OCI-LY7 (cell line): ENCODE measurements at regions not wholly inside any gene's neighbourhood (a gene's known extent, or its start where the extent isn't known, plus 50 kb on each side); places are given as distances from the start of the nearest gene placed in this dataset.

Experiments used
- BruUV-seq: library from RNA; stranded (reverse); fragments of 400-500 nt; replicated peaks from 2 replicates; lab custom pipeline; 2021; lab: Mats Ljungman, UMichigan
- CTCF ChIA-PET: fragments of 300-600 bp; sonication (Branson Sonifier 250); formaldehyde crosslinking; loops from one replicate; lab custom pipeline; 2022; ENCODE audit warnings: antibody characterized with exemption; ENCODE audit not compliant: unreplicated experiment; lab: Charles Lee
- POLR2A ChIA-PET: fragments of 300-600 bp; sonication (Branson Sonifier 250); formaldehyde crosslinking; loops from one replicate; lab custom pipeline; 2022; ENCODE audit warnings: antibody characterized with exemption; lab: Charles Lee
- DNase-seq: peaks from one replicate; pipeline ENCODE4 v3.0.0-alpha.2; 2015; ENCODE audit warnings: low spot score
- H2AFZ ChIP-seq: fragments of 200-600 bp; sonication (generic), shearing (Covaris generic); 2 replicates; pipeline ENCODE4 v1.6.1; 2014; ENCODE audit warnings: mild to moderate bottlenecking, antibody characterized with exemption, low read length, moderate library complexity
- H3K27ac ChIP-seq: fragments of 200-600 bp; sonication (generic); 2 replicates; pipeline ENCODE4 v1.5.1; 2014; ENCODE audit warnings: mixed run types, low read depth, mild to moderate bottlenecking, moderate library complexity, low read length, inconsistent platforms; ENCODE audit not compliant: poor library complexity, severe bottlenecking
- H3K36me3 ChIP-seq: fragments of 200-600 bp; sonication (generic); 2 replicates; pipeline ENCODE4 v1.6.1; 2014; ENCODE audit warnings: mild to moderate bottlenecking, antibody characterized with exemption, low read length, moderate library complexity, mixed read lengths; ENCODE audit not compliant: insufficient read depth
- H3K4me1 ChIP-seq: fragments of 200-600 bp; sonication (generic); 2 replicates; pipeline ENCODE4 v1.5.1; 2014; ENCODE audit warnings: mild to moderate bottlenecking, low read length; ENCODE audit not compliant: insufficient read depth, poor library complexity, severe bottlenecking
- H3K4me2 ChIP-seq: fragments of 200-600 bp; sonication (generic); 2 replicates; pipeline ENCODE4 v1.6.1; 2014; ENCODE audit warnings: mild to moderate bottlenecking, low read length
- H3K4me3 ChIP-seq: fragments of 200-600 bp; sonication (generic); 2 replicates; pipeline ENCODE4 v1.5.1; 2014; ENCODE audit warnings: mild to moderate bottlenecking, low read depth, low read length; ENCODE audit not compliant: poor library complexity, severe bottlenecking
- H3K79me2 ChIP-seq: fragments of 200-600 bp; sonication (generic); 2 replicates; pipeline ENCODE4 v1.6.1; 2016; ENCODE audit warnings: low read depth, mild to moderate bottlenecking, low read length, moderate library complexity, mixed read lengths; ENCODE audit not compliant: insufficient read depth
- H3K9me2 ChIP-seq: fragments of 200-600 bp; sonication (generic); 2 replicates; pipeline ENCODE4 v1.6.1; 2016; ENCODE audit warnings: mild to moderate bottlenecking, low read length, mixed read lengths; ENCODE audit not compliant: insufficient read depth
- H3K9me3 ChIP-seq: fragments of 200-600 bp; sonication (generic); 2 replicates; pipeline ENCODE4 v1.6.1; 2014; ENCODE audit warnings: mild to moderate bottlenecking, mixed run types, low read length, mixed read lengths
- H4K20me1 ChIP-seq: fragments of 200-600 bp; sonication (generic); 2 replicates; pipeline ENCODE4 v1.6.1; 2014; ENCODE audit warnings: mild to moderate bottlenecking, antibody characterized with exemption, low read length, moderate library complexity, mixed read lengths; ENCODE audit not compliant: insufficient read depth
- CTCF ChIP-seq: fragments of 200-600 bp; sonication (generic); conservative IDR thresholded peaks from 2 replicates; pipeline ENCODE4 v1.5.1; 2014; ENCODE audit warnings: mild to moderate bottlenecking, antibody characterized with exemption, low read length, moderate library complexity, mixed read lengths
- EZH2phosphoT487 ChIP-seq: fragments of 200-600 bp; sonication (generic); IDR thresholded peaks from 2 replicates; pipeline ENCODE4 v1.6.1; 2018; ENCODE audit warnings: low read depth, borderline replicate concordance, mild to moderate bottlenecking, mixed run types, antibody characterized with exemption, low read length, moderate library complexity, mixed read lengths
- intact Hi-C: fragments of 100-400 bp; cut with micrococcal nuclease; formaldehyde crosslinking; loops from one replicate; pipeline ENCODE4 v1.10.0; 2022; ENCODE audit not compliant: unreplicated experiment

- BruUV-seq = no TSS peak
- Histone ChIP-seq H4K20me1 (no peaks in the 10 kb centered on the region), H3K79me2 (no peaks in the 10 kb centered on the region), H3K9me2 (no peaks in the 10 kb centered on the region), H3K4me3 (no peak overlapping the region), H3K27ac (no peak overlapping the region), H3K9me3 (no peaks in the 10 kb centered on the region), H3K4me2 (no peak overlapping the region), H2AFZ (no peak overlapping the region), H3K36me3 (no peaks in the 10 kb centered on the region), H3K4me1 (no peaks in the 10 kb centered on the region)
- ChIA-PET POLR2A (no interaction called here), CTCF (no interaction called here)
- intact Hi-C loops = no loop called here
- no peak for DNase-seq
- no peak for TF ChIP-seq CTCF
- no peak for TF ChIP-seq EZH2phosphoT487
Measured at GRCh38 chr1:230516889-230517288, 90.8 kb upstream of the PGBD5 start.

- Histone ChIP-seq H2AFZ (no peak overlapping the region), H3K36me3 (no peaks in the 10 kb centered on the region), H3K9me3 (no peaks in the 10 kb centered on the region), H3K79me2 (no peaks in the 10 kb centered on the region), H3K27ac (no peak overlapping the region), H3K4me1 (no peaks in the 10 kb centered on the region), H3K4me3 (no peak overlapping the region), H4K20me1 (no peaks in the 10 kb centered on the region), H3K4me2 (no peak overlapping the region), H3K9me2 (no peaks in the 10 kb centered on the region)
- DNase-seq = no peak
- ChIA-PET CTCF (no interaction called here), POLR2A (no interaction called here)
- intact Hi-C loops = no loop called here
- TF ChIP-seq CTCF (no peak), EZH2phosphoT487 (no peak)
- no TSS peak for BruUV-seq
Measured at GRCh38 chr1:230515451-230516145, 89.5 kb upstream of the PGBD5 start.

GRCh38 chr1:230510496-230510895 lies 84.4 kb upstream of the PGBD5 start:
- CTCF ChIA-PET = no interaction called here
- no peak overlapping the region for H3K4me2 ChIP-seq

More at GRCh38 chr1:230510496-230510895, 84.4 kb upstream of the PGBD5 start:
- Histone ChIP-seq H3K4me1 (peaks cover 6% of the 10 kb centered on the region), H3K27ac (no peak overlapping the region), H3K9me2 (no peaks in the 10 kb centered on the region), H3K9me3 (peaks cover 6% of the 10 kb centered on the region; the same call in 1 of the 2 replicates), H2AFZ (no peak overlapping the region), H3K79me2 (no peaks in the 10 kb centered on the region), H4K20me1 (no peaks in the 10 kb centered on the region), H3K4me3 (no peak overlapping the region), H3K36me3 (no peaks in the 10 kb centered on the region)
- no TSS peak for BruUV-seq
- DNase-seq = no peak
- no peak for TF ChIP-seq EZH2phosphoT487
- no peak for TF ChIP-seq CTCF
- POLR2A ChIA-PET = interaction anchor here (0.6 kb wide), 1 partner anchor 77 kb away, joined by 3 read pairs; no protein-coding TSS in a partner anchor
- intact Hi-C loops = no loop called here
